ENCODE measurements at regions not wholly inside any gene's neighbourhood (a gene's known extent, or its start where the extent isn't known, plus 50 kb on each side); places are given as distances from the start of the nearest gene placed in this dataset.

DNA sequence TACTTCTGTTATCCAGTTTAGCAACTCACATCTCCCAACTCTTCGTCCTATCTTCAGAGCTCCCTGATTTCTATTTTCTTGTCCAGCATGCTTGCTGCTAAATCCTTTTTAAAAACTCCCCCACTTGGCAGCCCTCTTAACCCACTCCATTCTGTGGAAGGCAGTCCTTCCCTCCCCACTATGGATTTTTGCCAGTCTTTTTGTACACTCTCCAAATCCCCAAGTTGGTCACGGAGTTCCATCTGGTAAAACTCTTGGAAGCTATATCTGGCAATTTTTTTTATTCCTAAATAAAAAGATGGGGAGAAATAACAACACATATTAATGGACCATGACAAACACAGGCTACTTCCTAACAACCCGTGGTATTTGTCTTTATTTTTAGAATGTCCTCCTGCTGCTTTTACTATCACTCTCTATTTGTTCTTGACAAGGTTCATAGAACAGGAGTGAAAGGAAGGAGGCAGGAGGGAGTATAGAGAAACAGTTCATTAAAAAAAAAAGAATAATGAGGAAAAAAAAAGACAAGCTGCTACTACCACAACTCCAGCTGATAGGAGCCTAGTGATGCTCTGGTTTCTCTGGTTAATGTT is 120.0 kb upstream of the THSD7B start:
- no peak for DNase-seq (ENCODE audit: low read depth)
- TF ChIP-seq, protein P1, sequence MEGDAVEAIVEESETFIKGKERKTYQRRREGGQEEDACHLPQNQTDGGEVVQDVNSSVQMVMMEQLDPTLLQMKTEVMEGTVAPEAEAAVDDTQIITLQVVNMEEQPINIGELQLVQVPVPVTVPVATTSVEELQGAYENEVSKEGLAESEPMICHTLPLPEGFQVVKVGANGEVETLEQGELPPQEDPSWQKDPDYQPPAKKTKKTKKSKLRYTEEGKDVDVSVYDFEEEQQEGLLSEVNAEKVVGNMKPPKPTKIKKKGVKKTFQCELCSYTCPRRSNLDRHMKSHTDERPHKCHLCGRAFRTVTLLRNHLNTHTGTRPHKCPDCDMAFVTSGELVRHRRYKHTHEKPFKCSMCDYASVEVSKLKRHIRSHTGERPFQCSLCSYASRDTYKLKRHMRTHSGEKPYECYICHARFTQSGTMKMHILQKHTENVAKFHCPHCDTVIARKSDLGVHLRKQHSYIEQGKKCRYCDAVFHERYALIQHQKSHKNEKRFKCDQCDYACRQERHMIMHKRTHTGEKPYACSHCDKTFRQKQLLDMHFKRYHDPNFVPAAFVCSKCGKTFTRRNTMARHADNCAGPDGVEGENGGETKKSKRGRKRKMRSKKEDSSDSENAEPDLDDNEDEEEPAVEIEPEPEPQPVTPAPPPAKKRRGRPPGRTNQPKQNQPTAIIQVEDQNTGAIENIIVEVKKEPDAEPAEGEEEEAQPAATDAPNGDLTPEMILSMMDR (IDR thresholded peaks at IDR 0.05; ENCODE audit: low read depth, low read length, missing control alignments) = no peak
- H3K4me3 ChIP-seq (ENCODE audit: low read depth, low read length) = no peak overlapping the region
- in situ Hi-C loops (cut with HindIII; ENCODE audit: low sequenced_read_pairs) = no loop called here

DNA sequence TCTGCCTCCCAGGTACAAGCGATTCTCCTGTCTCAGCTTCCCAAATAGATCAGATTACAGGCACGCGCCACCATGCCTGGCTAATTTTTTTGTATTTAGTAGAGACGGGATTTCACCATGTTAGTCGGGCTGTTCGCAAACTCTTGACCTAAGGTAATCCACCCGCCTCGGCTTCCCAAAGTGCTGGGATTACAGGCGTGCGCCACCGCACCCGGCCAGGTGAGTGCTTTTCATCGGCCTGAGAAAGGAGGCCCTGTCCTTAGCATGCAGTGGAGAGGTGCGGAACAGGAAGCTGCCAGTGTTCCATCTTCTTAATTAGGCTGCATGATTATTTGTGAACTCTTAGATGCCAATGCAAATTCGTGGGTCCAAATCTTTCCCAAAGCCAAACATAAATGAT is 125.7 kb upstream of the THSD7B start:
- in situ Hi-C loops (cut with HindIII; ENCODE audit: low sequenced_read_pairs) = no loop called here
- no peak for DNase-seq (ENCODE audit: low read depth)
- TF ChIP-seq, protein P1 (IDR thresholded peaks at IDR 0.05; ENCODE audit: low read depth, low read length, missing control alignments) = no peak
- no peak overlapping the region for H3K4me3 ChIP-seq (ENCODE audit: low read depth, low read length)

DNA sequence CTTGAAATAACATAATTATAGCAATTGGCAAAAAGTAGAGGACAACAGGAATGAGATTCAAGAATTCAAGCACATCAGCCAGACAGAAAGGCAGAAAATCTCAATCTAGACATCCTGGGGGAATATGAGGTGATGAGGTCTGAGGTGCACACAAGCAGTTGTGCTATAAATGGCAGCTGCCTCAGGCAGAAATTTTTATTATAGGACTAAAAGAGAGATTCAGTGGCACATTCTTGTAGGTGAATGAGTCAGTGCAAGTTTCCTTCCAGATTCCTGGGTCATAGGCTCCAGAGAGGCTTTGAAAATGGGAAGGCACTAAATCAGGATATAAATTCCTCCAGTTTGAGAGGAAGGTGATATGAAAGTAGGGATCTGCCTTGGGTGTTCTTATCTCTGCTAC is 127.2 kb upstream of the THSD7B start:
- in situ Hi-C loops (cut with HindIII; ENCODE audit: low sequenced_read_pairs) = no loop called here
- no peak overlapping the region for H3K4me3 ChIP-seq (ENCODE audit: low read depth, low read length)
- DNase-seq (ENCODE audit: low read depth) = no peak
- TF ChIP-seq, protein P1 (IDR thresholded peaks at IDR 0.05; ENCODE audit: low read depth, low read length, missing control alignments) = no peak

DNA sequence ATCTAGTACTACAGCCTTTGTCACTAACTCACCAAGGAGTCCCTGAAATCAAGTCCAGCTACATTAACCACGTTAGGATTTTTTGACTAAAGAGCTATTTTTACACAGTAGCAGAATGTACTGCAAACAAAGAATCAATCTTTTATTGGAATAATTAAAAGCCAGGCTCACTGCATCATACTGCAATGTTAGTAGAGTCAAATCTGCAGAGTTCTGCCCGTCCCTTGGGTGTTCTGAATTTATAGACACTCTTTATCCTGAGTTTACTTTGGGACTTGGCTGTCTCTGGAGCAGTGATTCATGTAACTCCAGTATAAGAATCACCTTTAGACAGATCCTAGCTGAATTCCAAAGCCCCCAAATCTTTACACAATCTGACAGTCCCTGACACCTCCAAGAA is 127.9 kb upstream of the THSD7B start:
- TF ChIP-seq, protein P1 (IDR thresholded peaks at IDR 0.05; ENCODE audit: low read depth, low read length, missing control alignments) = no peak
- DNase-seq (ENCODE audit: low read depth) = no peak
- no peak overlapping the region for H3K4me3 ChIP-seq (ENCODE audit: low read depth, low read length)
- in situ Hi-C loops (cut with HindIII; ENCODE audit: low sequenced_read_pairs) = no loop called here

DNA sequence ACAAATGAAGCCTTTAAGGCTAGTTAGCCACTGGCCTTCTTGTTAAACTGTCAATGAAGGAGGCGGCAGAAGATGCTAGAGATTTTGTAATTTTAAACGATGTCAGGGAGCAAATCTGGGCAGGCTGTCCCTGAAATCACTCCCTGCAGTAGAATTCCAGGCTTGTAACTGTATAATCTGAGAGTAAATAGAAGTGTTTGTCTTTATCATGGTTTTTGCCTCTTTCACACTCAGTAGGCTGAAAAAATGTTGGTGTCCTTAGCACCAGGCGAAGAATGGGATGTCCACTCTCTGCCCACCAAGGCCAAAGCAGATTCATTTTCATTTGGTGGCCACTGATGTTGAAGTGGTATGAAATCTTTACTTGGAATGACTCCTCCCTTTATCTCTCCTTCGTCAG is 136.9 kb upstream of the THSD7B start:
- TF ChIP-seq, protein P1 (IDR thresholded peaks at IDR 0.05; ENCODE audit: low read depth, low read length, missing control alignments) = no peak
- in situ Hi-C loops (cut with HindIII; ENCODE audit: low sequenced_read_pairs) = no loop called here
- DNase-seq (ENCODE audit: low read depth) = no peak
- H3K4me3 ChIP-seq (ENCODE audit: low read depth, low read length) = no peak overlapping the region

DNA sequence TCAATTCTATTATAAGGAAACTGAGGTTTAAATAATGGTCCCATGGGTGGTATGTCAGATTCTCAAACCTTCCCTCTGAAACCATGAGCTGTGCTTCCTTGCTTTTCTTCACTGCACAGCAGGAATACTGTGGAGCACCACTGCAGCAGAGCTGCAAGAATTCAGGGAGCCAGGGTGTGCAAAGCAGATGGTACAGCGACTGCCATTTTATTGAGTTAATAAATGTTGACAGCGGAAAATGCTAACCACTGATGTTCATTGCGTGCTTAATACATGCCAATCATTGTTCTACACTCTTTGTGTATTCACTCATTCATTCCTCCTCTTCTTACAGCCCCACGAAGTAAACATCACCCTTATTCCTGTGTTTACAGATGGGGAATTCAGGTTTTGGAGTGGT is 152.2 kb upstream of the THSD7B start:
- no peak overlapping the region for H3K4me3 ChIP-seq (ENCODE audit: low read depth, low read length)
- in situ Hi-C loops (cut with HindIII; ENCODE audit: low sequenced_read_pairs) = no loop called here
- no peak for DNase-seq (ENCODE audit: low read depth)

More for the DNA sequence above, 152.2 kb upstream of the THSD7B start:
- TF ChIP-seq, protein P1 (IDR thresholded peaks at IDR 0.05; ENCODE audit: low read depth, low read length, missing control alignments) = no peak

All from astrocyte of the cerebellum (primary cell).